OCI-LY3 (cell line): ENCODE measurements at regions not wholly inside any gene's neighbourhood (a gene's known extent, or its start where the extent isn't known, plus 50 kb on each side); places are given as distances from the start of the nearest gene placed in this dataset.
A peak's percentile ranks its signal among the peaks of the same experiment; 100 is the strongest.

Experiments
- H2AFZ ChIP-seq: fragments of 200-600, 300-600 bp; shearing (Covaris generic); 2 replicates; pipeline ENCODE4 v1.6.0; 2014; ENCODE audit warnings: antibody characterized with exemption, low read depth, low read length
- H3K27ac ChIP-seq: fragments of 200-600, 300-600 bp; sonication (generic); 2 replicates; pipeline ENCODE4 v1.5.1; 2014; ENCODE audit warnings: mild to moderate bottlenecking, low read length, moderate library complexity, mixed read lengths
- H3K27me3 ChIP-seq: fragments of 200-600, 300-600 bp; sonication (generic); 2 replicates; pipeline ENCODE4 v1.6.1; 2014; ENCODE audit warnings: low read depth, low read length, mixed read lengths
- H3K36me3 ChIP-seq: fragments of 200-600, 300-600 bp; sonication (generic); replicated peaks from 2 replicates; pipeline ENCODE3; 2014; ENCODE audit warnings: low read depth, low read length, mixed read lengths
- H3K4me1 ChIP-seq: fragments of 300-600, 200-600 bp; sonication (generic); 2 replicates; pipeline ENCODE4 v1.6.1; 2014; ENCODE audit warnings: low read length, mixed read lengths
- H3K4me2 ChIP-seq: fragments of 200-600, 300-600 bp; sonication (generic); 2 replicates; pipeline ENCODE4 v1.6.1; 2014; ENCODE audit warnings: low read length, mixed read lengths
- H3K4me3 ChIP-seq: fragments of 300-600, 200-600 bp; sonication (generic); 2 replicates; pipeline ENCODE4 v1.5.1; 2014; ENCODE audit warnings: antibody characterized with exemption, mild to moderate bottlenecking, low read length, moderate library complexity
- H3K79me2 ChIP-seq: fragments of 300-600, 200-600 bp; shearing (Covaris generic); 2 replicates; pipeline ENCODE4 v1.6.1; 2014; ENCODE audit warnings: mild to moderate bottlenecking, low read length, mixed read lengths
- H3K9ac ChIP-seq: fragments of 300-600, 200-600 bp; shearing (Covaris generic); 2 replicates; pipeline ENCODE4 v1.6.0; 2014; ENCODE audit warnings: mild to moderate bottlenecking, low read length, moderate library complexity
- H3K9me3 ChIP-seq: fragments of 200-600, 300-600 bp; shearing (Covaris generic); 2 replicates; pipeline ENCODE4 v1.6.1; 2014; ENCODE audit warnings: low read length, mixed read lengths; ENCODE audit not compliant: insufficient read depth
- H4K20me1 ChIP-seq: fragments of 200-600, 300-600 bp; sonication (generic); 2 replicates; pipeline ENCODE4 v1.6.1; 2016; ENCODE audit warnings: low read length, mixed read lengths; ENCODE audit not compliant: insufficient read depth
- CTCF ChIP-seq: fragments of 200-600, 300-600 bp; sonication (generic); IDR thresholded peaks from 2 replicates; pipeline ENCODE4 v1.5.1; 2014; ENCODE audit warnings: antibody characterized with exemption, low read length, low read depth
- EZH2phosphoT487 ChIP-seq: fragments of 200-600 bp; shearing (Covaris generic); IDR thresholded peaks from 2 replicates; pipeline ENCODE4 v1.6.1; 2018; ENCODE audit warnings: antibody characterized with exemption, mixed run types, low read depth

GRCh38 chr11:81422402-81422801 is 1311.3 kb downstream of the FAM181B start:
- Histone ChIP-seq H3K4me3 (no peak overlapping the region), H3K9me3 (no peaks in the 10 kb centered on the region), H3K79me2 (no peaks in the 10 kb centered on the region), H3K27ac (no peak overlapping the region), H3K4me2 (no peak overlapping the region), H3K9ac (no peak overlapping the region), H3K4me1 (no peaks in the 10 kb centered on the region), H2AFZ (no peak overlapping the region), H3K27me3 (no peaks in the 10 kb centered on the region), H4K20me1 (no peaks in the 10 kb centered on the region), H3K36me3 (no peaks in the 10 kb centered on the region)
- no peak for TF ChIP-seq CTCF
- no peak for TF ChIP-seq EZH2phosphoT487

- H3K9me3 ChIP-seq, result no peaks in the 10 kb centered on the region
- H3K27me3 ChIP-seq, result no peaks in the 10 kb centered on the region
- H3K4me3 ChIP-seq, result no peak overlapping the region
- H3K27ac ChIP-seq, result no peak overlapping the region
- no peak for TF ChIP-seq EZH2phosphoT487
- TF ChIP-seq CTCF, result no peak
- H4K20me1 ChIP-seq, result no peaks in the 10 kb centered on the region
- no peak overlapping the region for H2AFZ ChIP-seq
- H3K4me1 ChIP-seq, result no peaks in the 10 kb centered on the region
- no peaks in the 10 kb centered on the region for H3K79me2 ChIP-seq
- H3K36me3 ChIP-seq, result no peaks in the 10 kb centered on the region
- H3K4me2 ChIP-seq, result no peak overlapping the region
- no peak overlapping the region for H3K9ac ChIP-seq
Measured at GRCh38 chr11:81421251-81421860, 1312.3 kb downstream of the FAM181B start.

GRCh38 chr11:81420668-81421250 is 1312.9 kb downstream of the FAM181B start:
- H3K4me3 ChIP-seq, result no peak overlapping the region
- no peak overlapping the region for H3K9ac ChIP-seq
- no peak overlapping the region for H3K4me2 ChIP-seq
- no peaks in the 10 kb centered on the region for H3K27me3 ChIP-seq
- no peak overlapping the region for H3K27ac ChIP-seq
- H3K36me3 ChIP-seq, result no peaks in the 10 kb centered on the region
- no peaks in the 10 kb centered on the region for H3K4me1 ChIP-seq
- H2AFZ ChIP-seq, result peak overlapping the region; percentile 28; the same call in 1 of the 2 replicates
- no peaks in the 10 kb centered on the region for H3K9me3 ChIP-seq
- H3K79me2 ChIP-seq, result no peaks in the 10 kb centered on the region
- no peak for TF ChIP-seq EZH2phosphoT487
- peak; percentile 19 for TF ChIP-seq CTCF
- no peaks in the 10 kb centered on the region for H4K20me1 ChIP-seq

GRCh38 chr11:81397316-81397715 is 1336.3 kb downstream of the FAM181B start:
- no peak overlapping the region for H3K4me3 ChIP-seq
- H3K9me3 ChIP-seq, result no peaks in the 10 kb centered on the region
- no peaks in the 10 kb centered on the region for H3K4me1 ChIP-seq
- no peaks in the 10 kb centered on the region for H3K79me2 ChIP-seq
- H3K9ac ChIP-seq, result no peak overlapping the region
- H3K36me3 ChIP-seq, result no peaks in the 10 kb centered on the region
- TF ChIP-seq CTCF, result no peak
- no peak for TF ChIP-seq EZH2phosphoT487
- no peak overlapping the region for H3K4me2 ChIP-seq
- H2AFZ ChIP-seq, result no peak overlapping the region
- no peaks in the 10 kb centered on the region for H3K27me3 ChIP-seq
- H4K20me1 ChIP-seq, result no peaks in the 10 kb centered on the region
- H3K27ac ChIP-seq, result no peak overlapping the region
